ENCODE measurements at regions not wholly inside any gene's neighbourhood (a gene's known extent, or its start where the extent isn't known, plus 50 kb on each side); places are given as distances from the start of the nearest gene placed in this dataset.
A peak's percentile ranks its signal among the peaks of the same experiment; 100 is the strongest.

- DNase-seq (ENCODE audit: low spot score in 2 of 2) (no peak), ATAC-seq (no peak)
- H3K4me1 Mint-ChIP-seq, result no peaks in the 10 kb centered on the region
- no peaks in the 10 kb centered on the region for H3K9me3 Mint-ChIP-seq
- no peaks in the 10 kb centered on the region for H3K36me3 Mint-ChIP-seq
- H3K4me3 Mint-ChIP-seq, result no peak overlapping the region
- H3K27ac Mint-ChIP-seq, result no peak overlapping the region
These were observed 75.2 kb upstream of the SOX4 start for GRCh38 chr6:21518317-21518716.

- DNase-seq (ENCODE audit: low spot score in 2 of 2), result no peak
- no peak overlapping the region for H3K4me3 Mint-ChIP-seq
These were observed 73.9 kb upstream of the SOX4 start for GRCh38 chr6:21519642-21520041.

GRCh38 chr6:21521276-21521675 lies 72.3 kb upstream of the SOX4 start:
- Mint-ChIP-seq H3K9me3 (no peaks in the 10 kb centered on the region), H3K36me3 (no peaks in the 10 kb centered on the region), H3K4me3 (no peak overlapping the region), H3K4me1 (no peaks in the 10 kb centered on the region), H3K27ac (no peak overlapping the region)
- ATAC-seq (no peak), DNase-seq (ENCODE audit: low spot score in 2 of 2) (no peak)

More at GRCh38 chr6:21519642-21520041, 73.9 kb upstream of the SOX4 start:
- no peak for ATAC-seq
- Mint-ChIP-seq H3K9me3 (no peaks in the 10 kb centered on the region), H3K36me3 (no peaks in the 10 kb centered on the region), H3K4me1 (no peaks in the 10 kb centered on the region), H3K27ac (no peak overlapping the region)

GRCh38 chr6:21522143-21522747 lies 71.3 kb upstream of the SOX4 start:
- ATAC-seq (no peak), DNase-seq (ENCODE audit: low spot score in 2 of 2) (no peak)
- H3K9me3 Mint-ChIP-seq, result no peaks in the 10 kb centered on the region
- H3K27ac Mint-ChIP-seq, result no peak overlapping the region
- no peaks in the 10 kb centered on the region for H3K4me1 Mint-ChIP-seq
- H3K36me3 Mint-ChIP-seq, result no peaks in the 10 kb centered on the region
- no peak overlapping the region for H3K4me3 Mint-ChIP-seq

DNA sequence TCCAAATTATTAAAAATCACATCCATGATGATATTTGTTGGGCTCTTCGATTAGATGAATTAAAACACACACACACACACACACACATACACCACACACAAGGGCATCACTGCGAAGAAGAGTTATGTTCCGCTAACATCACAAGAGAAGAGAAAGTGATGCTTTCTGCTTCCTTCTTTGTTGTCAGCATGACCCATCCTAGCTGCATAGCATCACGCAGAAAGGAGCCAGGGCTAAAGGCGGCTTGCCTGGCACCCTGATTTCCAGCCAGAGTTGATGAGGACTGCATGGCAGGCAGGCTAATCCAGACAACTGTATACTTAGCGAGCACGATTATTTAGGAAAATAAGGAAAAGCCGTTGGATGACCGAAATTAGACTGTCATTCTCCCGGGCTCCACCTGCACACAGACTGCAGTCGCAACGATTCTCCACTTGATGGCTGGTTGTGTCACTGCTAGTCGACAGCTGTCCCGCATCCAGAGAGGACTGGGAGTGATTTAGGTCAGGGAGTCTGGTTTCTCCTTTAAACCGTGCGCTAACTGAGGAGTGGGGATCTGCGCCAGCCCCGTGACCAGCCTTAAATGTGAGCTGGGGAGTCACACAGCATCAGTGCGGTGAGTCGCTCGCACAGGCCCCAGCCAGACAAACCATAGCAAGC lies 70.6 kb upstream of the SOX4 start:
- H3K36me3 Mint-ChIP-seq, result no peaks in the 10 kb centered on the region
- no peak overlapping the region for H3K4me3 Mint-ChIP-seq
- H3K27ac Mint-ChIP-seq, result no peak overlapping the region
- H3K9me3 Mint-ChIP-seq, result no peaks in the 10 kb centered on the region
- ATAC-seq, result no peak
- no peaks in the 10 kb centered on the region for H3K4me1 Mint-ChIP-seq
- DNase-seq (ENCODE audit: low spot score in 2 of 2), result no peak

DNA sequence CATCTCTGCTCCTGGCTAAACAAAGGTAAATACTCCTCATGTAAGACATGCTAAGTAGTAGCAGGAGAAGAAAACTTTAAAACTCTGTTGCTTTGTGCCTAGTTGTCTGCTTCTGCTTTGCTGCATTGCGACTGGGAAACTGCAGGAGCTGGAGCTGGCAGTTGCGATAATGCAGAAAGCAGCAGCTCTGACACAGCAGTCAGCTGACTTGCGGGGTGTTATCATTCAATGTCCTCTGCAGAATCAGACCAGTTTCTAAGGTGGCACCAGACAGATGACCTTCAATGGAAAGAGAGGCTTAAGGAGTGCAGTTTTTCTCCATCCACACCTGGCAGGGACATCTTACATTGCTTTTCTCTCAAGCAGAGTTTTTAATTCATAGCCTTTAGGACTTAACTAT lies 69.9 kb upstream of the SOX4 start:
- H3K27ac Mint-ChIP-seq, result no peak overlapping the region
- H3K9me3 Mint-ChIP-seq, result no peaks in the 10 kb centered on the region
- no peak for ATAC-seq
- no peaks in the 10 kb centered on the region for H3K4me1 Mint-ChIP-seq
- H3K36me3 Mint-ChIP-seq, result no peaks in the 10 kb centered on the region
- no peak for DNase-seq (ENCODE audit: low spot score in 2 of 2)
- H3K4me3 Mint-ChIP-seq, result no peak overlapping the region

DNA sequence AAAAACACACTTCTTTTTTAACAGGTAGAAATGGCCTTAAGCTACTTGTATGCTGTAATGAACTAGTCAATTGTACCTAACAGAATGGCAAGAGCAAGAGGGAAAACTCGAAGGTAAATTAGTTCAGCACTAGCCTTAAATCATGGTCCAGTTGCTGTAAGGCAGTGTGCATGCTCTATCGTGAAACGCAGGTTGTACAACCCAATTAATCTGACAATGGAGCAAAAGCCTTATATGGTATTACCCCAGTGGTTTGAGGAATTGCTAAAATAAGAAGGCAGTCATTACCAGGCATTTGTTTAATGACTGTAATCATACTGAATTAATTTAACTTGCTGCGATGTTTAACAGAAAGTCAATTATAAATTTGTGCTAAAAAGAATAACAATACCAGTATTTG lies 69.3 kb upstream of the SOX4 start:
- no peaks in the 10 kb centered on the region for H3K4me1 Mint-ChIP-seq
- ATAC-seq (no peak), DNase-seq (ENCODE audit: low spot score in 2 of 2) (no peak)
- no peak overlapping the region for H3K27ac Mint-ChIP-seq
- H3K4me3 Mint-ChIP-seq, result no peak overlapping the region
- H3K36me3 Mint-ChIP-seq, result no peaks in the 10 kb centered on the region
- no peaks in the 10 kb centered on the region for H3K9me3 Mint-ChIP-seq

DNA sequence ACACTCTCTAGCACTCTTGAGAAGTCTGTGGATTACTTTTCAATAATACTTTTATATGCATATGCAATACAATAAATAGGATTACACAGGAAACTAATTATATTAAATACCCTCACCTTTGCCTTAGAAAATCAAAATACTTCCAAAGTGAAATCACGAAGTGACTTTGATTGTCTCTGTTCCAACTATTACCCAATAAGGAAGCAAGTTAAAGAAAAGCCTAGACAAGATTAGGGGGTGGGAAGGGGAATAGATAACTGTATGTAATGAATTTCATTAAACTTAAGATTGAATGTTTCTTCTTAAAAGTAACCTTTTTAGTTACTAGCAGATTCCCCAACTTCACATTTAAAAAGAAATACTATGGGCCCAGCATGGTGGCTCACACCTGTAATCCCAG lies 66.6 kb upstream of the SOX4 start:
- no peak overlapping the region for H3K27ac Mint-ChIP-seq
- ATAC-seq (no peak), DNase-seq (ENCODE audit: low spot score in 2 of 2) (no peak)
- no peaks in the 10 kb centered on the region for H3K4me1 Mint-ChIP-seq
- no peaks in the 10 kb centered on the region for H3K36me3 Mint-ChIP-seq
- H3K9me3 Mint-ChIP-seq, result no peaks in the 10 kb centered on the region
- no peak overlapping the region for H3K4me3 Mint-ChIP-seq

- ATAC-seq (no peak), DNase-seq (ENCODE audit: low spot score in 2 of 2) (no peak)
- no peaks in the 10 kb centered on the region for H3K4me1 Mint-ChIP-seq
- H3K36me3 Mint-ChIP-seq, result no peaks in the 10 kb centered on the region
- H3K4me3 Mint-ChIP-seq, result no peak overlapping the region
- no peaks in the 10 kb centered on the region for H3K9me3 Mint-ChIP-seq
- no peak overlapping the region for H3K27ac Mint-ChIP-seq
These were observed 65.8 kb upstream of the SOX4 start for GRCh38 chr6:21527731-21528130.

- Mint-ChIP-seq H3K36me3 (no peaks in the 10 kb centered on the region), H3K4me1 (no peaks in the 10 kb centered on the region), H3K4me3 (no peak overlapping the region), H3K9me3 (no peaks in the 10 kb centered on the region), H3K27ac (no peak overlapping the region)
- ATAC-seq, result no peak
- no peak for DNase-seq (ENCODE audit: low spot score in 2 of 2)
These were observed 64.1 kb upstream of the SOX4 start for GRCh38 chr6:21529431-21529830.

- no peaks in the 10 kb centered on the region for H3K9me3 Mint-ChIP-seq
- no peak for DNase-seq (ENCODE audit: low spot score in 2 of 2)
These were observed 62.2 kb upstream of the SOX4 start for GRCh38 chr6:21531393-21531792.

GRCh38 chr6:21533678-21534077 lies 59.9 kb upstream of the SOX4 start:
- H3K36me3 Mint-ChIP-seq, result no peaks in the 10 kb centered on the region
- H3K4me1 Mint-ChIP-seq, result no peaks in the 10 kb centered on the region
- no peak for DNase-seq (ENCODE audit: low spot score in 2 of 2)
- H3K4me3 Mint-ChIP-seq, result no peak overlapping the region
- no peaks in the 10 kb centered on the region for H3K9me3 Mint-ChIP-seq
- no peak overlapping the region for H3K27ac Mint-ChIP-seq
- ATAC-seq, result no peak

More at GRCh38 chr6:21531393-21531792, 62.2 kb upstream of the SOX4 start:
- Mint-ChIP-seq H3K36me3 (no peaks in the 10 kb centered on the region), H3K4me1 (no peaks in the 10 kb centered on the region), H3K27ac (no peak overlapping the region), H3K4me3 (no peak overlapping the region)
- ATAC-seq, result no peak

- Mint-ChIP-seq H3K36me3 (no peaks in the 10 kb centered on the region), H3K9me3 (no peaks in the 10 kb centered on the region), H3K27ac (no peak overlapping the region), H3K4me1 (no peaks in the 10 kb centered on the region), H3K4me3 (no peak overlapping the region)
- ATAC-seq (no peak), DNase-seq (ENCODE audit: low spot score in 2 of 2) (no peak)
These were observed 57.2 kb upstream of the SOX4 start for GRCh38 chr6:21536280-21536766.

GRCh38 chr6:21537637-21538036 lies 55.9 kb upstream of the SOX4 start:
- no peak overlapping the region for H3K4me3 Mint-ChIP-seq
- H3K9me3 Mint-ChIP-seq, result no peaks in the 10 kb centered on the region
- H3K27ac Mint-ChIP-seq, result no peak overlapping the region
- no peaks in the 10 kb centered on the region for H3K36me3 Mint-ChIP-seq
- DNase-seq (ENCODE audit: low spot score in 2 of 2) (no peak), ATAC-seq (no peak)
- H3K4me1 Mint-ChIP-seq, result no peaks in the 10 kb centered on the region

DNA sequence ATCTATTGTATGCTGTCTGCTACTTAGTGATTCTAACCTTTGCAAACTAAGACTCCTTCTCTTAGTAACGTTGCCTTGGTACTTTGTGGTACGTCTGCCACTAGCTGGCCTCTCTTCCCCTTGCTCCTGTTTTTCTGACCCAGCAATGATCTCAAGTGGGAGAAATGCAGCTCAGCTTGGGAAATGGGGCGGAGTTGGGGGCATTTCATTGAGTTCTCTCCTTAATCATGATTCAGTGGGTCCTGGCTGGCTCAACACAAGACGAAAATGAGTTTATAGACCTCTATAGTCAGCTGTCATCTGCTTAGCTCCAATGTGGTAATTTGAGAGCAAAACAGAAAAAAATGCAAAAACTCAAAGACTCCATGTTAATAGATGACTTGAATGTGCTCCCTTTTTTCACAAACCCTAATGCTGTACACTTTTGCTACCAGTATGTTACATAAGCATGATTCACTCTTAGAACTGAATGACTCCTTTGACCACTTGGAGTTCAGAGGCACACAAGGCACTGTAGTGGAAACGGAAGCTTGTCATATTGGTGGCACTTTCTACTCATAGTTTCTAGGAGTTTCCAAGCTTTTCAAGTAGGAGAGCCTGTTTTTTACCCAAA lies 55.3 kb upstream of the SOX4 start:
- Mint-ChIP-seq H3K36me3 (no peaks in the 10 kb centered on the region), H3K4me1 (no peaks in the 10 kb centered on the region), H3K9me3 (no peaks in the 10 kb centered on the region), H3K4me3 (no peak overlapping the region), H3K27ac (no peak overlapping the region)
- no peak for DNase-seq (ENCODE audit: low spot score in 2 of 2)
- ATAC-seq, result peak; percentile 68

DNA sequence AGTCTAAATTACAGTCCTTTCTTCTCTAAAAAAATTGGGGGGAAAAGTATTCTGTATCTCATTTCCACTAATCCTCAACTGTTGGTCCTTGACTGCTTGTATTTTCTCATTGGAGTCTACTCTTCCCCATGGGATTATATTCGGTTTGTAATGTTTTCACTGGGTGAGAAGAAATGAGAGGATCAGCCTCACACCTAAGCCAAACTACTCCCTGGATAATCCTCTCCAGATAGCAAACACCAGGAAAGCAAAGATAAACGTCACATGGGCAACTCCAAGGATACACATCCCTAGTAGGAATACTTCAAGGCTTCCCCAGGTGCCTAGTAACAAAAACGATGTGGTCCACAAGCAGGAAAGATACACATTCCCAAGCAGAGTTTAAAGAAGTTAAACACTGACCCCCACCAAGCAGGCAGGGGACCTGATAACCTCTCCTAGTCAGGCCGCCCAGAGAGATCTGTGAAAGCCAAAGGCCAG lies 53.9 kb upstream of the SOX4 start:
- no peak overlapping the region for H3K4me3 Mint-ChIP-seq
- no peaks in the 10 kb centered on the region for H3K36me3 Mint-ChIP-seq
- no peak for DNase-seq (ENCODE audit: low spot score in 2 of 2)
- ATAC-seq, result no peak
- H3K4me1 Mint-ChIP-seq, result no peaks in the 10 kb centered on the region
- H3K9me3 Mint-ChIP-seq, result no peaks in the 10 kb centered on the region
- H3K27ac Mint-ChIP-seq, result no peak overlapping the region
